ENCODE measurements at regions not wholly inside any gene's neighbourhood (a gene's known extent, or its start where the extent isn't known, plus 50 kb on each side); places are given as distances from the start of the nearest gene placed in this dataset.
"Not testable (repeated sequence)": the region's sequence is repeated elsewhere in the genome, so short reads cannot be mapped to it uniquely, and the experiment has no call there.

- no peak for DNase-seq (ENCODE audit: low read depth)
- H3K4me3 ChIP-seq (ENCODE audit: low read depth, low read length), result no peak overlapping the region
- TF ChIP-seq, protein P1, sequence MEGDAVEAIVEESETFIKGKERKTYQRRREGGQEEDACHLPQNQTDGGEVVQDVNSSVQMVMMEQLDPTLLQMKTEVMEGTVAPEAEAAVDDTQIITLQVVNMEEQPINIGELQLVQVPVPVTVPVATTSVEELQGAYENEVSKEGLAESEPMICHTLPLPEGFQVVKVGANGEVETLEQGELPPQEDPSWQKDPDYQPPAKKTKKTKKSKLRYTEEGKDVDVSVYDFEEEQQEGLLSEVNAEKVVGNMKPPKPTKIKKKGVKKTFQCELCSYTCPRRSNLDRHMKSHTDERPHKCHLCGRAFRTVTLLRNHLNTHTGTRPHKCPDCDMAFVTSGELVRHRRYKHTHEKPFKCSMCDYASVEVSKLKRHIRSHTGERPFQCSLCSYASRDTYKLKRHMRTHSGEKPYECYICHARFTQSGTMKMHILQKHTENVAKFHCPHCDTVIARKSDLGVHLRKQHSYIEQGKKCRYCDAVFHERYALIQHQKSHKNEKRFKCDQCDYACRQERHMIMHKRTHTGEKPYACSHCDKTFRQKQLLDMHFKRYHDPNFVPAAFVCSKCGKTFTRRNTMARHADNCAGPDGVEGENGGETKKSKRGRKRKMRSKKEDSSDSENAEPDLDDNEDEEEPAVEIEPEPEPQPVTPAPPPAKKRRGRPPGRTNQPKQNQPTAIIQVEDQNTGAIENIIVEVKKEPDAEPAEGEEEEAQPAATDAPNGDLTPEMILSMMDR (IDR thresholded peaks at IDR 0.05; ENCODE audit: low read depth, low read length, missing control alignments), result no peak
- in situ Hi-C loops (cut with HindIII; ENCODE audit: low sequenced_read_pairs), result no loop called here
These were observed 155.1 kb upstream of the HMGA2 start for GRCh38 chr12:65668981-65669695.

- in situ Hi-C loops (cut with HindIII; ENCODE audit: low sequenced_read_pairs), result loop anchor here (10.0 kb wide), 1 partner anchor 106 kb away; no protein-coding TSS in a partner anchor
- TF ChIP-seq, protein P1 (IDR thresholded peaks at IDR 0.05; ENCODE audit: low read depth, low read length, missing control alignments), result no peak
- no peak overlapping the region for H3K4me3 ChIP-seq (ENCODE audit: low read depth, low read length)
- no peak for DNase-seq (ENCODE audit: low read depth)
These were observed 153.5 kb upstream of the HMGA2 start for GRCh38 chr12:65670775-65671174.

DNA sequence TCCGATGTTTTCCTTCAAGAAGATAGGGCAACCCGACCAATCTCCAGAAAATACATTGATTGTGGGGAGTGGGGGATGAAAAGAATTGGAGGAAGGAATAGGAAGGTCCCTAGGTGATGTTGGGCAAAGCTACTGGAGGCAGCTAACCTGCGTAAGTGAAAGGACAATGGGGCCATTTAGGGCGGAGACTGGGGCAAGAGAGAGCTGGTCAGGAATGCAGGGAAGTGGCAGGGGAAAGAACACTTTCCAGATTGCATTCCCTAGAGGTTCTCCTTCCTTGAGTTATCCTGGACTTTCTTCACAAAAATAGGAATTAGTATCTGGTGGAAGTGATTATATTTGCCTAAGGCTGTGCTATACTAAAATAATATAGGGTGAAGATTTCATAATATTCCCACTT is 151.8 kb upstream of the HMGA2 start:
- in situ Hi-C loops (cut with HindIII; ENCODE audit: low sequenced_read_pairs), result loop anchor here (10.0 kb wide), 1 partner anchor 108 kb away; no protein-coding TSS in a partner anchor

GRCh38 chr12:65673156-65673690 is 151.1 kb upstream of the HMGA2 start:
- in situ Hi-C loops (cut with HindIII; ENCODE audit: low sequenced_read_pairs), result loop anchor here (10.0 kb wide), 1 partner anchor 108 kb away; no protein-coding TSS in a partner anchor
- no peak overlapping the region for H3K4me3 ChIP-seq (ENCODE audit: low read depth, low read length)
- no peak for DNase-seq (ENCODE audit: low read depth)
- TF ChIP-seq, protein P1 (IDR thresholded peaks at IDR 0.05; ENCODE audit: low read depth, low read length, missing control alignments), result no peak

More for the DNA sequence above, 151.8 kb upstream of the HMGA2 start:
- no peak for DNase-seq (ENCODE audit: low read depth)
- TF ChIP-seq, protein P1 (IDR thresholded peaks at IDR 0.05; ENCODE audit: low read depth, low read length, missing control alignments), result no peak
- no peak overlapping the region for H3K4me3 ChIP-seq (ENCODE audit: low read depth, low read length)

DNA sequence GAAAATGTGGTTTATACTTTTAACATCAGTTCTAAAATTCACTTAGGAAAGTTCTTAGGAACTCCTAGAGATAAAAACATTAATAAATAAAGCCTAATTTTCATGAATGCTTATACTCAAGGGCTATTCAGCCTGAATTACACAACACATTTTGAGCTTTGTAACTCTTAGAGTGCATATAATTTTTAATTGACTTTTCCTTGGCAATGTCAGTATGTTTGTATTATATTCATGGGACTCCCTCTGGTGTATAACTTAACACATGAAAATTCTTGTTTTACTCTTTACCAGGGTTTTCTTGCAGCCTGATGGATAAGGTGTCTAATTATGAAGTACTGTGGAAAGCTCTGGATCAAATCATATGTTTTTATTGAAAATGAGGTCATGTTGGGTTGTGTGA is 150.6 kb upstream of the HMGA2 start:
- TF ChIP-seq, protein P1 (IDR thresholded peaks at IDR 0.05; ENCODE audit: low read depth, low read length, missing control alignments), result no peak
- H3K4me3 ChIP-seq (ENCODE audit: low read depth, low read length), result no peak overlapping the region
- DNase-seq (ENCODE audit: low read depth), result no peak
- in situ Hi-C loops (cut with HindIII; ENCODE audit: low sequenced_read_pairs), result loop anchor here (10.0 kb wide), 1 partner anchor 109 kb away; no protein-coding TSS in a partner anchor

GRCh38 chr12:65675141-65675621 is 149.1 kb upstream of the HMGA2 start:
- in situ Hi-C loops (cut with HindIII; ENCODE audit: low sequenced_read_pairs), result loop anchor here (10.0 kb wide), 1 partner anchor 110 kb away; no protein-coding TSS in a partner anchor
- DNase-seq (ENCODE audit: low read depth), result no peak
- H3K4me3 ChIP-seq (ENCODE audit: low read depth, low read length), result no peak overlapping the region
- TF ChIP-seq, protein P1 (IDR thresholded peaks at IDR 0.05; ENCODE audit: low read depth, low read length, missing control alignments), result no peak

DNA sequence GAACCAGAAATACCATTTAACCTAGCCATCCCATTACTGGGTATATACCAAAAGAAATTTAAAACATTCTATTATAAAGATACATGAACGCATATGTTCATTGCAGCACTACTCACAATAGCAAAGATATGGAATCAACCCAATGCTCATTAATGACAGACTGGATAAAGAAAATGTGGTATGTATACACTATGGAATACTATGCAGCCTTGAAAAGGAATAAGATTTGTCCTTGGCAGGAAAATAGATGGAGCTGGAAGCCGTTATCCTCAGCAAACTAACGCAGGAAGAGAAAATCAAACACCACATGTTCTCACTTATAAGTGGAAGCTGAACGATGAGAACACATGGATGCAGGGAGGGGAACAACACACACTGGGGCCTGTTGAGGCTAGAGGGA is 146.1 kb upstream of the HMGA2 start:
- in situ Hi-C loops (cut with HindIII; ENCODE audit: low sequenced_read_pairs), result loop anchor here (10.0 kb wide), 1 partner anchor 113 kb away; no protein-coding TSS in a partner anchor
- H3K4me3 ChIP-seq (ENCODE audit: low read depth, low read length); DNase-seq (ENCODE audit: low read depth): not testable (repeated sequence)

Measured in astrocyte of the cerebellum (primary cell).